Testis (tissue), 2 donors: ENCODE measurements at regions not wholly inside any gene's neighbourhood (a gene's known extent, or its start where the extent isn't known, plus 50 kb on each side); places are given as distances from the start of the nearest gene placed in this dataset.

Experiments used
- CTCF ChIP-seq, 3 experiments: fragments of 450-650 bp in 2 of 3; fragments of 200-600 bp in 1 of 3; sonication (generic) in 1 of 3; IDR thresholded peaks; one replicate each; pipeline ENCODE4 v1.5.1; 2016 to 2019; ENCODE audit warnings: antibody characterized with exemption in 3 of 3, mild to moderate bottlenecking in 2 of 3, moderate library complexity in 1 of 3
- POLR2A ChIP-seq: fragments of 450-650 bp; IDR thresholded peaks from one replicate; pipeline ENCODE4 v1.6.1; 2017; ENCODE audit warnings: antibody characterized with exemption, mild to moderate bottlenecking, moderate library complexity

GRCh38 chr2:2839782-2840531 lies 508.9 kb upstream of the MYT1L start:
- TF ChIP-seq POLR2A (no peak), CTCF (IDR thresholded peaks at IDR 0.05) (no peak)
